ENCODE measurements at regions not wholly inside any gene's neighbourhood (a gene's known extent, or its start where the extent isn't known, plus 50 kb on each side); places are given as distances from the start of the nearest gene placed in this dataset.

DNA sequence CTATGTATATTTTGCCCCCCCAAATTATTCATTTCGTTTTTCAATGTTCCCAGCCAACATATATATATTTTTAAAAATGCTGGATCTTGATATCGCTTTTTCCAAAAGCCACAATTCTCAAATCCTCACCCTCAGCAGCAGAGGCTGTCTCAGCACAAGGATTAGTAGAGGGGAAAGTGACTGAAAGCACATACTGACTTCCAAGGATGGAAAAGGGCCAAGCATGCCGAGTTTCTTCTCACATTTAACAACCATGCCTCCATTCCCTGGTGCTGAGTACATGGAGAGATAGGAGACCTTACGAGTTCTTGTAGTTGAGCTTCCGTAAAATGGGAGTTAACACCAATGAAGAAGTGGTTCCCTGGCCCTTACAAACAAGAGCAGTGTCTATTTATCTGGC lies 403.4 kb upstream of the DCN start:
- ChIA-PET POLR2A (no interaction called here), CTCF (no interaction called here)
- H3K4me3 ChIP-seq (ENCODE audit: low read depth in 2 of 2, low read length in 2 of 2), result no peak overlapping the region
- TF ChIP-seq POLR2AphosphoS5 (IDR thresholded peaks at IDR 0.05; ENCODE audit: low read depth, low read length) (no peak), SIN3A (IDR thresholded peaks at IDR 0.05; ENCODE audit: borderline replicate concordance, insufficient read depth, low read depth, low read length) (no peak), TCF7L2 (IDR thresholded peaks at IDR 0.05; ENCODE audit: low read depth, low read length) (no peak)
- TF ChIP-seq, protein P1, sequence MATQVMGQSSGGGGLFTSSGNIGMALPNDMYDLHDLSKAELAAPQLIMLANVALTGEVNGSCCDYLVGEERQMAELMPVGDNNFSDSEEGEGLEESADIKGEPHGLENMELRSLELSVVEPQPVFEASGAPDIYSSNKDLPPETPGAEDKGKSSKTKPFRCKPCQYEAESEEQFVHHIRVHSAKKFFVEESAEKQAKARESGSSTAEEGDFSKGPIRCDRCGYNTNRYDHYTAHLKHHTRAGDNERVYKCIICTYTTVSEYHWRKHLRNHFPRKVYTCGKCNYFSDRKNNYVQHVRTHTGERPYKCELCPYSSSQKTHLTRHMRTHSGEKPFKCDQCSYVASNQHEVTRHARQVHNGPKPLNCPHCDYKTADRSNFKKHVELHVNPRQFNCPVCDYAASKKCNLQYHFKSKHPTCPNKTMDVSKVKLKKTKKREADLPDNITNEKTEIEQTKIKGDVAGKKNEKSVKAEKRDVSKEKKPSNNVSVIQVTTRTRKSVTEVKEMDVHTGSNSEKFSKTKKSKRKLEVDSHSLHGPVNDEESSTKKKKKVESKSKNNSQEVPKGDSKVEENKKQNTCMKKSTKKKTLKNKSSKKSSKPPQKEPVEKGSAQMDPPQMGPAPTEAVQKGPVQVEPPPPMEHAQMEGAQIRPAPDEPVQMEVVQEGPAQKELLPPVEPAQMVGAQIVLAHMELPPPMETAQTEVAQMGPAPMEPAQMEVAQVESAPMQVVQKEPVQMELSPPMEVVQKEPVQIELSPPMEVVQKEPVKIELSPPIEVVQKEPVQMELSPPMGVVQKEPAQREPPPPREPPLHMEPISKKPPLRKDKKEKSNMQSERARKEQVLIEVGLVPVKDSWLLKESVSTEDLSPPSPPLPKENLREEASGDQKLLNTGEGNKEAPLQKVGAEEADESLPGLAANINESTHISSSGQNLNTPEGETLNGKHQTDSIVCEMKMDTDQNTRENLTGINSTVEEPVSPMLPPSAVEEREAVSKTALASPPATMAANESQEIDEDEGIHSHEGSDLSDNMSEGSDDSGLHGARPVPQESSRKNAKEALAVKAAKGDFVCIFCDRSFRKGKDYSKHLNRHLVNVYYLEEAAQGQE (IDR thresholded peaks at IDR 0.05; ENCODE audit: insufficient read depth in 1 of 2, low read depth in 2 of 2, low read length in 1 of 2), result no peak
- TF ChIP-seq, protein P2, sequence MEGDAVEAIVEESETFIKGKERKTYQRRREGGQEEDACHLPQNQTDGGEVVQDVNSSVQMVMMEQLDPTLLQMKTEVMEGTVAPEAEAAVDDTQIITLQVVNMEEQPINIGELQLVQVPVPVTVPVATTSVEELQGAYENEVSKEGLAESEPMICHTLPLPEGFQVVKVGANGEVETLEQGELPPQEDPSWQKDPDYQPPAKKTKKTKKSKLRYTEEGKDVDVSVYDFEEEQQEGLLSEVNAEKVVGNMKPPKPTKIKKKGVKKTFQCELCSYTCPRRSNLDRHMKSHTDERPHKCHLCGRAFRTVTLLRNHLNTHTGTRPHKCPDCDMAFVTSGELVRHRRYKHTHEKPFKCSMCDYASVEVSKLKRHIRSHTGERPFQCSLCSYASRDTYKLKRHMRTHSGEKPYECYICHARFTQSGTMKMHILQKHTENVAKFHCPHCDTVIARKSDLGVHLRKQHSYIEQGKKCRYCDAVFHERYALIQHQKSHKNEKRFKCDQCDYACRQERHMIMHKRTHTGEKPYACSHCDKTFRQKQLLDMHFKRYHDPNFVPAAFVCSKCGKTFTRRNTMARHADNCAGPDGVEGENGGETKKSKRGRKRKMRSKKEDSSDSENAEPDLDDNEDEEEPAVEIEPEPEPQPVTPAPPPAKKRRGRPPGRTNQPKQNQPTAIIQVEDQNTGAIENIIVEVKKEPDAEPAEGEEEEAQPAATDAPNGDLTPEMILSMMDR (IDR thresholded peaks at IDR 0.05), result no peak
- in situ Hi-C loops (cut with HindIII; ENCODE audit: low pct_unique_long_range_greater_than_20kb, low sequenced_read_pairs) (no loop called here), intact Hi-C loops (cut with micrococcal nuclease; ENCODE audit: unreplicated experiment) (no loop called here)
- H3K4me1 ChIP-seq (ENCODE audit: control insufficient read depth, insufficient read depth, low read length), result no peaks in the 10 kb centered on the region
- ATAC-seq (no peak), DNase-seq (ENCODE audit: low read depth, low spot score) (no peak)
- no peaks in the 10 kb centered on the region for H3K9me3 ChIP-seq (ENCODE audit: control insufficient read depth, insufficient read depth, low read depth, low read length)
- no TSS peak for BruUV-seq (replicated peaks)
- no peak overlapping the region for H3K27ac ChIP-seq (ENCODE audit: low read length)
- no peaks in the 10 kb centered on the region for H3K36me3 ChIP-seq (ENCODE audit: control insufficient read depth, insufficient read depth, low read length)
- no peaks in the 10 kb centered on the region for H3K27me3 ChIP-seq (ENCODE audit: control insufficient read depth, insufficient read depth, low read length)

DNA sequence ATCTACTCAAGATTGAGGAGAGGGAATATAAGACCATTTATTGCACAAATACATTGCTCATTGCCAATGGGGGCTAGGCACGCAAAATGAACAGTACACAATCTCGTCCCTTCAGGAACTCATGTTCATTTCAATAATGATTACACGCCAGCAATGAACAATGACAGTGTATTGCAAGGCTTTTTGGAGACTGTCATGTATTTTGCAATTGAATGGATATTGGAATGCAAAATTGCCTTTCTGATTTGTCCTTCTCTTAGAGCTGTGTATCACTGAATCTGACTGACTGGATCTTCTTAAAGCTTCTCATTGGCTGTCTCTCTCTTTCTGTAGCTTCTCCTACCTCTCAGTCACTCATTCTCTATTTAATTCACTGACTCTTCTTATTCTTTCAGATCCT lies 400.2 kb upstream of the DCN start:
- Histone ChIP-seq H3K36me3 (ENCODE audit: control insufficient read depth, insufficient read depth, low read length) (no peaks in the 10 kb centered on the region), H3K27me3 (ENCODE audit: control insufficient read depth, insufficient read depth, low read length) (no peaks in the 10 kb centered on the region), H3K9me3 (ENCODE audit: control insufficient read depth, insufficient read depth, low read depth, low read length) (no peaks in the 10 kb centered on the region), H3K4me3 (ENCODE audit: low read depth in 2 of 2, low read length in 2 of 2) (no peak overlapping the region), H3K27ac (ENCODE audit: low read length) (no peak overlapping the region), H3K4me1 (ENCODE audit: control insufficient read depth, insufficient read depth, low read length) (no peaks in the 10 kb centered on the region)
- DNase-seq (ENCODE audit: low read depth, low spot score) (no peak), ATAC-seq (no peak)
- intact Hi-C loops (cut with micrococcal nuclease; ENCODE audit: unreplicated experiment) (no loop called here), in situ Hi-C loops (cut with HindIII; ENCODE audit: low pct_unique_long_range_greater_than_20kb, low sequenced_read_pairs) (no loop called here)
- POLR2A ChIA-PET, result no interaction called here
- no TSS peak for BruUV-seq (replicated peaks)
- CTCF ChIA-PET, result no interaction called here
- TF ChIP-seq POLR2AphosphoS5 (IDR thresholded peaks at IDR 0.05; ENCODE audit: low read depth, low read length) (no peak), TCF7L2 (IDR thresholded peaks at IDR 0.05; ENCODE audit: low read depth, low read length) (no peak), SIN3A (IDR thresholded peaks at IDR 0.05; ENCODE audit: borderline replicate concordance, insufficient read depth, low read depth, low read length) (no peak)
- TF ChIP-seq, protein P2 (IDR thresholded peaks at IDR 0.05), result no peak
- TF ChIP-seq, protein P1 (IDR thresholded peaks at IDR 0.05; ENCODE audit: insufficient read depth in 1 of 2, low read depth in 2 of 2, low read length in 1 of 2), result no peak
